ACHN (cell line): ENCODE measurements at regions not wholly inside any gene's neighbourhood (a gene's known extent, or its start where the extent isn't known, plus 50 kb on each side); places are given as distances from the start of the nearest gene placed in this dataset.
"Not testable (repeated sequence)": the region's sequence is repeated elsewhere in the genome, so short reads cannot be mapped to it uniquely, and the experiment has no call there.

Experiments used
- DNase-seq: peaks from one replicate; pipeline ENCODE4 v3.0.0-alpha.2; 2015
- in situ Hi-C: cut with HindIII; loops from 2 replicates; pipeline ENCODE4 v1.10.0; 2017; ENCODE audit warnings: low sequenced_read_pairs, low pct_ligation_motif_present, low pct_unique_long_range_greater_than_20kb

GRCh38 chr21:36207577-36208320 is 51.1 kb downstream of the DOP1B start:
- DNase-seq: peak; percentile 53
- in situ Hi-C loops: no loop called here

GRCh38 chr21:36208326-36209013 is 51.8 kb downstream of the DOP1B start:
- no peak for DNase-seq
- in situ Hi-C loops: no loop called here

- DNase-seq: peak; percentile 79
- in situ Hi-C loops: no loop called here
These were observed 53.1 kb downstream of the DOP1B start for GRCh38 chr21:36209626-36210171.

- in situ Hi-C loops: no loop called here
- no peak for DNase-seq
These were observed 54.4 kb downstream of the DOP1B start for GRCh38 chr21:36210779-36211659.

GRCh38 chr21:36211660-36212512 is 55.3 kb downstream of the DOP1B start:
- in situ Hi-C loops: no loop called here
- peak; percentile 91 for DNase-seq

- DNase-seq: no peak
- in situ Hi-C loops: no loop called here
These were observed 55.8 kb downstream of the DOP1B start for GRCh38 chr21:36212513-36212780.

- in situ Hi-C loops: no loop called here
- no peak for DNase-seq
These were observed 57.9 kb downstream of the DOP1B start for GRCh38 chr21:36214561-36214960.

- in situ Hi-C loops: no loop called here
- no peak for DNase-seq
These were observed 61.1 kb downstream of the DOP1B start for GRCh38 chr21:36217743-36218142.

GRCh38 chr21:36218691-36219090 is 62.1 kb downstream of the DOP1B start:
- in situ Hi-C loops: no loop called here

GRCh38 chr21:36223451-36223850 is 66.8 kb downstream of the DOP1B start:
- no peak for DNase-seq
- in situ Hi-C loops: no loop called here

More at GRCh38 chr21:36218691-36219090, 62.1 kb downstream of the DOP1B start:
- no peak for DNase-seq

- no peak for DNase-seq
- in situ Hi-C loops: no loop called here
These were observed 72.6 kb downstream of the DOP1B start for GRCh38 chr21:36229181-36229580.

GRCh38 chr21:36231444-36231843 is 74.8 kb downstream of the DOP1B start:
- DNase-seq, in situ Hi-C loops: not testable (repeated sequence)

- no peak for DNase-seq
- in situ Hi-C loops: no loop called here
These were observed 76.0 kb downstream of the DOP1B start for GRCh38 chr21:36232641-36233040.

GRCh38 chr21:36235058-36235582 is 78.5 kb downstream of the DOP1B start:
- DNase-seq: no peak
- in situ Hi-C loops: no loop called here

- in situ Hi-C loops: no loop called here
- DNase-seq: no peak
These were observed 79.6 kb downstream of the DOP1B start for GRCh38 chr21:36236052-36236730.

- no peak for DNase-seq
- in situ Hi-C loops: no loop called here
These were observed 80.8 kb downstream of the DOP1B start for GRCh38 chr21:36237441-36237840.

- in situ Hi-C loops: no loop called here
- DNase-seq: no peak
These were observed 80.4 kb upstream of the MORC3 start for GRCh38 chr21:36239585-36239984.

GRCh38 chr21:36241717-36242116 is 78.3 kb upstream of the MORC3 start:
- in situ Hi-C loops: no loop called here
- no peak for DNase-seq
